Posterior cingulate gyrus (tissue), 11 donors: ENCODE measurements at regions not wholly inside any gene's neighbourhood (a gene's known extent, or its start where the extent isn't known, plus 50 kb on each side); places are given as distances from the start of the nearest gene placed in this dataset.
"Not testable (repeated sequence)": the region's sequence is repeated elsewhere in the genome, so short reads cannot be mapped to it uniquely, and the experiment has no call there.

ENCODE experiments used
- DNase-seq, 10 donors: peaks; one replicate each; pipeline versions ENCODE4 v3.0.0 to v3.0.0-alpha.2; 2020 to 2021; ENCODE audit warnings: mixed read lengths in 3 of 10
- intact Hi-C: fragments of 100-400 bp; cut with DNase I; formaldehyde crosslinking; loops from one replicate; pipeline ENCODE4 v1.15.1; 2023

DNA sequence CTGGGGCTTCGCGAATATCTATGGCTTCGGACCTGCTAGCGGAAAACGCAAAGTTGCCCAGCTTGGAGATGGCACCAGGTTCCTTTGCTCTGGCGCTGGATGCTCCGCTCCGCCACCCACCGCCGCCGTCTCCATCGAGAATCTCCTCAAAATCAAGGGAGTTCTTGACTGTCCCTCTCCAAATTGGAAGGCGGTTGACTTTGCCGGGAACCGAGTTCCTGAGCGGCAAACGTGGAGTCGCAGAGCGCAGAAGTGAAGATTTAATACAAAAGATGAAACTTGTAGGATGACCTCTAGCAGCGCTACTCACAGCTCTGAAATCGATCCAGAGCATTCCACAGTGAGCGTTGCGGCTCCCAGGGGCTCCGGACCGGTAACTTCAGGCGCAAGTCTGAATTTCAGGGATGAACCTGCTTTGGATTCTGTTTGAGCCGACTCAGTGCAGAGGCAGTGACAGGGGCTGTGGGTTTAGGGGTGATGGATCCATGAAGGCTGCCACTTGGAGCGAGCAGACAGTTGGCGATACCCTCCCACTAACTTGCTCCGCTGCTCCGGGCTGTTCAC lies 1641.5 kb upstream of the C9orf72 start:
- intact Hi-C loops: loop anchor here (10.0 kb wide), 2 partner anchors 440 to 1490 kb away; no protein-coding TSS in a partner anchor
- DNase-seq: peak in 4 of 10 donors; percentile 13 to 82 (median 71)

GRCh38 chr9:29217966-29218365 lies 1644.7 kb upstream of the C9orf72 start:
- intact Hi-C loops: loop anchor here (10.0 kb wide), 2 partner anchors 443 to 1493 kb away; no protein-coding TSS in a partner anchor
- DNase-seq: no peak

DNA sequence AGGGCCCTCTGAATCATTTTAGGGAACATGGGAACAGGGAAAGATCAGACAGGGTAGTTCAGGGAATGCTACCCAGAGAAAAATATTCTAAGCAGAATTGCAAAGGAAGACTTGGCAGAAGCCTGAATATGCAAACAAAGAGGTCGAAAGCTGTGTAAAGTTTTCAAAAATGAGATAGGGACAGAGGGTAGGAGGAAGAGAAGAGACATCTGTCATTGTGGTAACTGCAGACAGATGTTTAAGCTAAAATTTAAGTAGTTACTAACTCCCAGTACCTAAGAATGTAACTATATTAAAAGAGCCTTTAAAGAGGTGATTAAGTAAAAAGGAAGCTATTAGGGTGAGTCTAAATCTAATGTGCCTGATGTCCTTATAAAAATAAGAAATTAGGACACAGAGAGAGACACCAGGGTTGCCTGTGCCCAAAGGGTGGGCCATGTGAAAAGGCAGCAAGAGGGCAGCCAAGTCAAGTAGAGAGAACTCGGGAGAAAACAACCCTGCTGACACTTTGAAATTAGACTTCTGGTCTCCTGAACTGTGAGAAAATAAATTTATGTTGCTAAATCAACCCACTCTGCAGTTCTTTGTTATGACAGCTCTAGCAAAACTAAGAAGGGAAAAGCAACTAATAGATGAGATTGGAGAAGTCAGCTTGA lies 1647.4 kb upstream of the C9orf72 start:
- intact Hi-C loops: no loop called here
- no peak for DNase-seq

- no peak for DNase-seq
- intact Hi-C loops: no loop called here
These were observed 1655.3 kb upstream of the C9orf72 start for GRCh38 chr9:29228558-29228957.

- intact Hi-C loops: no loop called here
These were observed 1657.7 kb upstream of the C9orf72 start for GRCh38 chr9:29230931-29231330.

GRCh38 chr9:29233193-29233592 lies 1659.9 kb upstream of the C9orf72 start:
- DNase-seq: no peak
- intact Hi-C loops: no loop called here

More at GRCh38 chr9:29230931-29231330, 1657.7 kb upstream of the C9orf72 start:
- DNase-seq: no peak

- intact Hi-C loops: no loop called here
These were observed 1668.0 kb upstream of the C9orf72 start for GRCh38 chr9:29241320-29241719.

GRCh38 chr9:29245351-29245750 lies 1672.1 kb upstream of the C9orf72 start:
- DNase-seq: no peak
- intact Hi-C loops: no loop called here

More at GRCh38 chr9:29241320-29241719, 1668.0 kb upstream of the C9orf72 start:
- no peak for DNase-seq

DNA sequence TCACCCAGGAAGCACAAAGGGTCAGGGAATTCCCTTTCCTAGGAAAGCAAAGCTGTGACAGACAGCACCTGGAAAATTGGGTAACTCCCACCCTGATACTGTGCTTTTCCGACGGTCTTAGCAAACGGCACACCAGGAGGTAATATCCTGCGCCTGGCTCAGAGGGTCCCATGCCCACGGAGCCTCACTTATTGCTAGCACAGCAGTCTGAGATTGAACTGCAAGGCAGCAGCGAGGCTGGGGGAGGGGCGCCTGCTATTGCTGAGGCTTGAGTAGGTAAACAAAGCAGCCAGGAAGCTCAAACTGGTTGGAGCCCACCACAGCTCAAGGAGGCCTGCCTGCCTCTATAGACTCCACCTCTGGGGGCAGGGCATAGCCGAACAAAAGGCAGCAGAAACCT lies 1697.1 kb upstream of the C9orf72 start:
- DNase-seq: peak in 2 of 10 donors; percentile 30 to 45
- intact Hi-C loops: not testable (repeated sequence)

DNA sequence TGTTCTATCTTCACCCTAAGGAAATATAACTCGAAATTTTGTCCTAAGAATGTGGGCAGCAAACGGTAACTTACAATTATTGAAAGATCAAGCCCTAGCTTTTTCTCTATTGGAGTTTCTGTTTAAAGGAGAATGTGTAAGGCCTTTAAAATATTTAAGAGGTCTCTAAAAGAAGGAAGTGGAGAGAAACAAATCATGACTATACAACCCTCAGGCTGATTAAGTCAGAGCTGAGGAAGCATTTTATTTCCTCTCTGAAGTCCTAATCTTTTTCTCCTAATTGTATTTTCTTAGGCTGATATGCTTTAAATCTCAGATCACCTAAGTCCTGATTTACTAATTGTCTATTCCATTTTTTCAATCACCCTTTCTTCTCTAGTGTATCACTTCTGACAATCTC lies 1708.8 kb upstream of the C9orf72 start:
- intact Hi-C loops: no loop called here
- no peak for DNase-seq

DNA sequence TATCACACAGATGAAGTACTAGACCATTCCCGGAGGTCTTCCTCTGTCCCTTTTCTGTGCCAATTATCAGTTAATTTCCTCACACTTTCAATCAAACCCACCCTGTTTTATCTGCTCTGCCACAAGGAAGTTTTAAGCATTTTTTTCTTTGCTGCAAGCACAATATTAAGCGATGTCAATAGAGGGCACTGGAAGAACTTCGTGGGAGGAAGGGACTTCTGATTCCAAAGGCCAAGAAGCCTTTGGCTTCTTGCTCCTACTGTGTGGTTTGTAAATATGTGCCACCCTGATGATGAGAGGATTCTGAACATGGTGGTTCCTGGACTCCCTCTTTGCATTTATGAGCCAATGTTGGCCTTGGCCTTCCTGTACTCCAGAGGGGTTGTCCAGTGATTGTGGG lies 1712.5 kb upstream of the C9orf72 start:
- intact Hi-C loops: no loop called here

DNA sequence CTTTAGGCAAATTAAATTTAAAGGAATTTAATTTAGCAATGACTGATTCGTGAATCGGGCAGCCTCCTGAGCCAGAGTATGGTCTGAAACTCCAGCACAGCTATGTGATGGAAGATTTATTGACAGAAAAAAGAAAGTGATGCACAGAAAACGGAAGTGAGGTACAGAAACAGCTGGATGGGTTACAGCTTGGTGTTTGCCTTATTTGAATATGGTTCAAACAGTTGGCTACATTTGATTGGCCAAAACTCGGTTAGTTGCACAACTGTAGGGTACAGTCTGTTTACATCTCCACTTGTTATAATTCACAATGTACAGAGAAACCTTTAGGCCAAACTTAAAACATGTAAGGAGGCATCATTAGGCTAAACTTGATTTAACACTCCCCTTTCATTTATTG lies 1716.1 kb upstream of the C9orf72 start:
- no peak for DNase-seq
- intact Hi-C loops: no loop called here

More for the DNA sequence above, 1712.5 kb upstream of the C9orf72 start:
- no peak for DNase-seq

GRCh38 chr9:29290516-29290915 lies 1717.2 kb upstream of the C9orf72 start:
- intact Hi-C loops: no loop called here
- no peak for DNase-seq

GRCh38 chr9:29297592-29297991 lies 1724.3 kb upstream of the C9orf72 start:
- intact Hi-C loops: no loop called here
- DNase-seq: no peak

DNA sequence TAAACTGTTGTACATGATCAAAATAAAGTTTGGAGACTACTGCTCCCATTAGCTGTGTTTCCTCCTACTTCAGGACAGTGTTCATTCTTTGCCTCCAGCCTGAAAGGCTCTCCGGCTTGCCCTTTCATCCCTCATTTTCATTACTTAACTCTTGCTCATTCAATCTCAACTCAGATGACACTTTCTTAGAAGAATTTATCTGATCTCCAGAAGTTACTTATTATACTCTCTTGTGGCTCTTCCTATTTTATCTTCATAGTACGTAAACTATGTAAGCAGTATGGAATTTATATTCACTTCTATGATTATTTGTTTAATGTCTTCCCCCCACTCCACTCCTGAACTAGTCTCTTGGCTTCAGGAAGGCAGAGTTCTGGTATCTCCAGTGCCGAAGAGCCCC lies 1737.9 kb upstream of the C9orf72 start:
- DNase-seq: no peak
- intact Hi-C loops: no loop called here

DNA sequence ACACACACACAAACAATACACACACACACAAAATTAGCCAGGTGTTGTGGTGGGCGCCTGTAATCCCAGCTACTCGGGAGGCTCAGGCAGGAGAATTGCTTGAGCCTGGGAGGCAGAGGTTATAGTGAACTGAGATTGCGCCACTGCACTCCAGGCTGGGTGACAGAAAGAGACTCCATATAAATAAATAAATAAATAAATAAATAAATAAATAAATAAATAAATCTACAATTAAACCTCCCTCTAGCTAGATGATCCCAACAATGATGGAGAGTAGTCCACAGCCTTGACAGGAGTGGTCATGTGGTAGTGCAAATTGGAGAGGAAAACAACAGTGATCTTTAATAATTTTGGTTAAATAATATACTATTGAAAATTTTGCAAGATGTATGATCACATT lies 1739.0 kb upstream of the C9orf72 start:
- intact Hi-C loops: no loop called here
- no peak for DNase-seq

DNA sequence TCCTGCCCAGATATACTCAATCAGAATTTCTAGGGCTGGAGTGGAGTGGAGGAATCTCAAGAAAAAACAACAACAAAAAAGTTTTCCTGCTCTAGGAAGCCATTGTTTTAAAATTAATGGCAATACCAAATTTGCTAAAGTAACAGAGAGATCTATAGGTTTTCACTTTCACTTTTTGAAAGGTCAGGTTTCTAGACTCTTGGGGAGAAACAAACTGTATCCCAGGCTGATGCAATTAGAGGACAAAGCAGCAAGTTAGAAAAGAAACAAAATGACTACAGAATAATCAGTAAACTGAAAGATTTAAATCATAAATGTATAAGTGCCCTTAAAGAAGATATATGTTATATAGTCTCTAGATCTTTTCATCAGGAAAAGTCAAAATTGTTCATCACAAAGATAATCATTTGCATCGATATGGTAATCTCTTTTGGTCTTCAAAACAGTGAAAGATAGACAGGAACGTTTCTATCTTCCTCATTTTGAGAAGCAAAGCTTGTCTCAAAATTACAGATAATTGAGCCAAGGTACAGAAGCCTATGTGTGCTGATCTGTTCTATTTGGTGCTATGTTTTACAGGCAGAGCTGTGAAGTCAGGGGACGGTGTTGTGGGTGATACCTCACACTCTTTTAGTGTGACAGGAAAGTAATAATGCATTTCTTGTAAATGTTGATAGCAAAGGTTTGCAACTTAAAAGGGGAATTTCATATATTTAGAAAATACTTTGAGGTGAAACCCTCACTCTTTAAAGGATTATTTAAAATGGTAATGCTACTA lies 1746.6 kb upstream of the C9orf72 start:
- no peak for DNase-seq
- intact Hi-C loops: no loop called here

DNA sequence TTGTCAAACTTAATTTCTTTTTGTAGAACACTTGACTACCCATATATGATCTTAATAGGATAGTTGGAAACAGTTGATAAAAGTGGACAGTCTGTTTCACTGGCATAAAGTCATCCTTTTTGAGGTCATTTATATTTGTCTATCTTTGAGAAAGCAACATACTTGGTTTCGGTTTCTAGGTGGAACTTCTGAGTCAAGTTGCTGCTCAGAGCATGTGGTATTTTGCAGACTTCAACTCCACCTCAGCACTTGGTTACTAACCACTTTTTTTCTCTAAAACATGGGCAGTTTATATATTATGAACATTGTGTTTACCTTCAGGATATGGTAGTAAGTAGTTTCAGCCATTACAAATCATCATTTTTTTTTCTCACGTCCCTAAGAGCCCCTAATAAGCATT lies 1749.0 kb upstream of the C9orf72 start:
- DNase-seq: no peak
- intact Hi-C loops: no loop called here

DNA sequence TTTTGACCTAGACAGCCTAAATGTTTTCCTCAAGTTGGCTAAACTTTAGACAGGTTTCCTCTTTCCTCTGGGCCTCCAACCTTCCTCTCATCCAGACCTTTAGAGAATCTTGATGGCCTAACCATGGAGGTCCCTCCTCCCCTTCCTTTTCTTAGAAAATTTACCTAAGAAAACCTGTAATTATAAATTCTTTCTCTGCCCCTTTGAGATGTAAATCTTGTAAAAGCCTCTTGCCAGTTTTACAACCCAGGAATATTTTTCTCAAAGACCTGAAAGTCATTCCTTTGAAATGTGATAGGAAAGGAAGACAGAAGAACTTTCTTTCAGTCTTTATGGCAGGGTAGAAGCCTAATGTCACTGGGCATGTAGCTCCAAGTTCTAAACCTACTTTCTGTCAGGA lies 1752.6 kb upstream of the C9orf72 start:
- no peak for DNase-seq
- intact Hi-C loops: no loop called here

DNA sequence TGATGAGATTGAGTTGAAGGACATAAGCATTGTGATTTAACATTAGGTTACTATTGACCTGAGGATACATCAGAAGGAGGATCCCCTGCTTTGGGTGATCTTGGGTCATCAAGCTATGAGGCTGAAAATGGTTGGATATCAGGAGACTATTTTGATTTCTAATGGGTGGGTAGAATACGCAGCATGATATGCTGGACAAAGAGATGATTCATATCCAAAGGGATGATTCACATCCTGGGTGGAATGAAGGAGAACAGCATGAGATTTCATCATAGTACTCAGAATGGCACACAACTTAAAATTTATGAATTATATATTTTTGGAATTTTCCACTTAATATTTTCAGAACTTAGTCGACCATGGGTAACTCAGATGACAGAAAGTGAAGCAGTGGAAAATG lies 1759.5 kb upstream of the C9orf72 start:
- intact Hi-C loops: no loop called here
- no peak for DNase-seq

GRCh38 chr9:29336281-29336680 lies 1763.0 kb upstream of the C9orf72 start:
- no peak for DNase-seq
- intact Hi-C loops: no loop called here

DNA sequence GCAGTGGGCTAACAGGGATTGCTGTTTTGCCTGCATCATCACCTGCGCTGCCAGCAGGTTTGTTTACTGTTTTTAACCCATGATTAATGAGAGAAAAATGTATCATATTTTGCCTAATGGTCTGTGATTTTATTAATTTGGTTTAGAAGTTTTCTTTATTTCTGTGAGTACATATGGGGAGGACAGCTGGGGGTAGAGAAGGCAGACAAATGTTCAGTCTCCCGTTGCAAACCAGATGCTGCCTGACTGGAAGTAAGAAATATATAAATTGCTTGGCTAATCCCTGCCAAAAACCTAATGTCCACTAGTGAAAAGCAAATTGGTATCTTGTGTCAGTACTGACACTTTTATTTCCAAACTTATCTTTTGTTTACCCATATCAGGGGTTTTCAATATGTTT lies 1766.1 kb upstream of the C9orf72 start:
- intact Hi-C loops: no loop called here
- no peak for DNase-seq
